ENCODE measurements at regions not wholly inside any gene's neighbourhood (a gene's known extent, or its start where the extent isn't known, plus 50 kb on each side); places are given as distances from the start of the nearest gene placed in this dataset.

GRCh38 chr13:50635504-50635903 is 208.0 kb downstream of the DLEU7 start:
- Histone ChIP-seq H2BK12ac (ENCODE audit: insufficient read length, low read depth, low read length) (no peak overlapping the region), H3K4me1 (ENCODE audit: insufficient read depth, low read length) (peaks cover 6% of the 10 kb centered on the region; the same call in 1 of the 2 replicates), H3K23me2 (ENCODE audit: insufficient read length, low read depth, low read length, poor library complexity, severe bottlenecking) (peaks cover 4% of the 10 kb centered on the region), H3K14ac (ENCODE audit: insufficient read depth, low read length) (no peak overlapping the region), H4K20me1 (ENCODE audit: control insufficient read depth, insufficient read depth, insufficient read length) (no peaks in the 10 kb centered on the region), H3K27me3 (ENCODE audit: insufficient read depth, low read length) (no peaks in the 10 kb centered on the region), H3K23ac (ENCODE audit: insufficient read length, low read depth, low read length) (no peak overlapping the region), H3K9me3 (ENCODE audit: control insufficient read depth, low read depth, low read length) (no peaks in the 10 kb centered on the region), H3K79me1 (ENCODE audit: insufficient read depth, low read depth, low read length, poor library complexity, severe bottlenecking) (no peaks in the 10 kb centered on the region), H2BK15ac (ENCODE audit: low read depth, low read length) (no peak overlapping the region), H3K18ac (ENCODE audit: insufficient read length, low read depth, low read length) (no peak overlapping the region), H2AK5ac (ENCODE audit: insufficient read length, low read length) (no peak overlapping the region), H3K27ac (ENCODE audit: insufficient read length, low read depth, low read length) (no peak overlapping the region), H2BK120ac (ENCODE audit: low read depth, low read length, poor library complexity, severe bottlenecking) (no peak overlapping the region), H3K9ac (ENCODE audit: extremely low read depth, insufficient read length, low read length) (no peak overlapping the region), H4K5ac (ENCODE audit: insufficient read length, low read depth, low read length) (no peak overlapping the region), H4K8ac (replicated peaks; ENCODE audit: insufficient read length, low read depth, low read length) (no peak overlapping the region), H3T11ph (ENCODE audit: low read length) (no peak overlapping the region), H2BK5ac (ENCODE audit: insufficient read length, low read length) (no peak overlapping the region), H2AFZ (ENCODE audit: low read length) (no peak overlapping the region), H3K56ac (ENCODE audit: insufficient read length, low read depth, low read length) (no peak overlapping the region), H2BK20ac (ENCODE audit: low read depth, low read length, poor library complexity, severe bottlenecking) (no peak overlapping the region), H4K91ac (ENCODE audit: insufficient read length, low read depth, low read length) (no peak overlapping the region), H3K4ac (ENCODE audit: low read depth, low read length) (no peak overlapping the region), H3K4me2 (ENCODE audit: insufficient read depth, insufficient read length, low read length) (no peak overlapping the region), H3K79me2 (ENCODE audit: insufficient read depth, low read length) (no peaks in the 10 kb centered on the region)
- Mint-ChIP-seq H3K4me3 (no peak overlapping the region), H3K9me3 (no peaks in the 10 kb centered on the region; a peak in 2 of 5 replicates), H3K27me3 (ENCODE audit: low read depth) (no peaks in the 10 kb centered on the region; the same call in 1 of the 2 replicates), H3K27ac (peak overlapping the region in 2 of 3 experiments; percentile 12 to 73; a peak in 3 of 7 replicates), H3K4me1 (peaks cover 10 to 12% of the 10 kb centered on the region in 2 experiments), H3K36me3 (ENCODE audit: insufficient read depth in 1 of 3, low read depth in 3 of 3) (peaks cover 0 to 5% (median 0%) of the 10 kb centered on the region in 3 experiments; a peak in 1 of 7 replicates)
- WGBS (ENCODE audit: extremely low coverage, insufficient read length, low lambda C conversion rate): no CpG with 5 or more reads among the region's 3 CpGs
- TF ChIP-seq CTCF (conservative IDR thresholded peaks at IDR 0.05): no peak
- DNase-seq: no peak

Measured in H9 (cell line).